ENCODE measurements at regions not wholly inside any gene's neighbourhood (a gene's known extent, or its start where the extent isn't known, plus 50 kb on each side); places are given as distances from the start of the nearest gene placed in this dataset.

DNA sequence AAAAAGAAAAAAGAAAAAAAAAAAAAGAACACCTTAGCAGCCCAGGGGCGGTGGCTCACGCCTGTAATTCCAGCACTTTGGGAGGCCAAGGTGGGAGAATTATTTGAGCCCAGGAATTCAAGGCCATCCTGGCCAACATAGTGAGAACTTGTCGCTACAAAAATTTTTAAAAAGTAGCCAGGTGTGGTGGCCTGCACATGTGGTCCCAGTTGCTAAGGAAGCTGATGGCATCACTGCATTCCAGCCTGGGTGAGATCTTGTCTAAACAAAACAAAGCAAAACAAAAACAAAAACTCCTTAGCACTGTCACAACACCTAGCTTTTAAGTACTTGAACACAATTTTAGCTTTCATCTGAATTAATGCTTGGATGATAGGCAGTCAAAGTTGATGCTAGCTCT, 86.3 kb upstream of the MKLN1 start:
- H3K79me1 ChIP-seq (ENCODE audit: low read length): no peaks in the 10 kb centered on the region
- H4K8ac ChIP-seq (ENCODE audit: low read depth, low read length): no peak overlapping the region
- no peak overlapping the region for H3K14ac ChIP-seq (ENCODE audit: low read length)
- H3K36me3 ChIP-seq (ENCODE audit: control insufficient read depth in 1 of 2, insufficient read depth in 2 of 2, low read length in 2 of 2): no peaks in the 10 kb centered on the region
- no peak overlapping the region for H2AFZ ChIP-seq (ENCODE audit: insufficient read depth, low read length, poor library complexity)
- WGBS (ENCODE audit: extremely low coverage, insufficient coverage, insufficient read length): no CpG with 5 or more reads among the region's 3 CpGs
- no peaks in the 10 kb centered on the region for H3K27me3 ChIP-seq (ENCODE audit: insufficient read depth, low read length)
- no peak overlapping the region for H3K18ac ChIP-seq (ENCODE audit: low read length)
- H3K9me3 ChIP-seq (ENCODE audit: insufficient read depth, low read depth, low read length): no peaks in the 10 kb centered on the region
- no peak overlapping the region for H4K91ac ChIP-seq (ENCODE audit: low read depth, low read length)
- H4K12ac ChIP-seq (ENCODE audit: low read depth, low read length): no peak overlapping the region
- H3K4me1 ChIP-seq (ENCODE audit: control insufficient read depth in 1 of 2, insufficient read depth in 2 of 2, low read length in 2 of 2): peaks cover 3 to 4% of the 10 kb centered on the region in 2 experiments
- no peak overlapping the region for H3K27ac ChIP-seq (ENCODE audit: low read depth, low read length)
- H3K9ac ChIP-seq (ENCODE audit: low read length): no peak overlapping the region
- DNase-seq: peak; percentile 80 to 96
- H3K23ac ChIP-seq (ENCODE audit: low read length): no peak overlapping the region
- H2AK5ac ChIP-seq (ENCODE audit: low read length): no peak overlapping the region
- H2BK120ac ChIP-seq (ENCODE audit: insufficient read depth, low read length, poor library complexity): no peak overlapping the region
- H2BK12ac ChIP-seq (ENCODE audit: low read length): no peak overlapping the region
- no peak overlapping the region for H3K4ac ChIP-seq (ENCODE audit: low read depth, low read length)
- H3K4me3 ChIP-seq (ENCODE audit: low read depth, low read length): no peak overlapping the region
- no peaks in the 10 kb centered on the region for H3K79me2 ChIP-seq (ENCODE audit: control insufficient read depth, insufficient read depth, low read length, poor library complexity)
- H2BK5ac ChIP-seq (ENCODE audit: low read depth, low read length, poor library complexity): no peak overlapping the region
- no peak overlapping the region for H3K4me2 ChIP-seq (ENCODE audit: low read length)

DNA sequence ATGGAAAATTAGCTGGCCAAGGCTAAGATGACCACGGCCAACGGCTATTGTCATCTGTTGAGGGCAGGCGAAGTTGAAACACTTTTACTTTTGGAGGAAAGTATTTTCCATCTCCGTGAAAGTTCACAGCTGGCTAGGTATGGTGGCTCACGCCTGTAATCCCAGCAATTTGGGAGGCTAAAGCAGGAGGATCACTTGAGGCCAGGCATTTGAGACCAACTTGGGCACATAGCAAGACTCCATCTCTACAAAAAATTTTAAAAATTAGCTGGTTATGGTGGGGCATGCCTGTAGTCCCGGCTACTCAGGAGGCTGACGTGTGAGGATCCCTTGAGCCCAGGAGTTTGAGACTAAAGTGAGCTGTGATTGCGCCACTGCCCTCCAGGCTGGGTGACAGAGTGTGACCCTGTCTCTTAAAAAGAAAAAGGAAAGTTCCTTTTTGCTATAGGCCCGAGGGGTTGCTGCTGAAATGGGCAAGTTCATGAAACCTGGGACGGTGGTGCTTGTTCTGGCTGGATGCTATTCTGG, 85.5 kb upstream of the MKLN1 start:
- DNase-seq: peak; percentile 97
- H2BK5ac ChIP-seq (ENCODE audit: low read depth, low read length, poor library complexity): no peak overlapping the region
- H3K4me1 ChIP-seq (ENCODE audit: control insufficient read depth in 1 of 2, insufficient read depth in 2 of 2, low read length in 2 of 2): peaks cover 3 to 4% of the 10 kb centered on the region in 2 experiments
- no CpG with 5 or more reads among the region's 10 CpGs for WGBS (ENCODE audit: extremely low coverage, insufficient coverage, insufficient read length)
- no peak overlapping the region for H3K9ac ChIP-seq (ENCODE audit: low read length)
- H4K8ac ChIP-seq (ENCODE audit: low read depth, low read length): no peak overlapping the region
- no peak overlapping the region for H3K4me3 ChIP-seq (ENCODE audit: low read depth, low read length)
- no peaks in the 10 kb centered on the region for H3K79me1 ChIP-seq (ENCODE audit: low read length)
- H4K91ac ChIP-seq (ENCODE audit: low read depth, low read length): no peak overlapping the region
- H3K27ac ChIP-seq (ENCODE audit: low read depth, low read length): no peak overlapping the region
- H3K4me2 ChIP-seq (ENCODE audit: low read length): no peak overlapping the region
- no peak overlapping the region for H2BK12ac ChIP-seq (ENCODE audit: low read length)
- H2AK5ac ChIP-seq (ENCODE audit: low read length): no peak overlapping the region
- H3K18ac ChIP-seq (ENCODE audit: low read length): no peak overlapping the region
- H3K4ac ChIP-seq (ENCODE audit: low read depth, low read length): no peak overlapping the region
- no peak overlapping the region for H2AFZ ChIP-seq (ENCODE audit: insufficient read depth, low read length, poor library complexity)
- no peaks in the 10 kb centered on the region for H3K79me2 ChIP-seq (ENCODE audit: control insufficient read depth, insufficient read depth, low read length, poor library complexity)
- no peak overlapping the region for H3K23ac ChIP-seq (ENCODE audit: low read length)
- H3K27me3 ChIP-seq (ENCODE audit: insufficient read depth, low read length): no peaks in the 10 kb centered on the region
- H2BK120ac ChIP-seq (ENCODE audit: insufficient read depth, low read length, poor library complexity): no peak overlapping the region
- H3K9me3 ChIP-seq (ENCODE audit: insufficient read depth, low read depth, low read length): no peaks in the 10 kb centered on the region
- H3K36me3 ChIP-seq (ENCODE audit: control insufficient read depth in 1 of 2, insufficient read depth in 2 of 2, low read length in 2 of 2): no peaks in the 10 kb centered on the region
- H3K14ac ChIP-seq (ENCODE audit: low read length): no peak overlapping the region
- no peak overlapping the region for H4K12ac ChIP-seq (ENCODE audit: low read depth, low read length)

DNA sequence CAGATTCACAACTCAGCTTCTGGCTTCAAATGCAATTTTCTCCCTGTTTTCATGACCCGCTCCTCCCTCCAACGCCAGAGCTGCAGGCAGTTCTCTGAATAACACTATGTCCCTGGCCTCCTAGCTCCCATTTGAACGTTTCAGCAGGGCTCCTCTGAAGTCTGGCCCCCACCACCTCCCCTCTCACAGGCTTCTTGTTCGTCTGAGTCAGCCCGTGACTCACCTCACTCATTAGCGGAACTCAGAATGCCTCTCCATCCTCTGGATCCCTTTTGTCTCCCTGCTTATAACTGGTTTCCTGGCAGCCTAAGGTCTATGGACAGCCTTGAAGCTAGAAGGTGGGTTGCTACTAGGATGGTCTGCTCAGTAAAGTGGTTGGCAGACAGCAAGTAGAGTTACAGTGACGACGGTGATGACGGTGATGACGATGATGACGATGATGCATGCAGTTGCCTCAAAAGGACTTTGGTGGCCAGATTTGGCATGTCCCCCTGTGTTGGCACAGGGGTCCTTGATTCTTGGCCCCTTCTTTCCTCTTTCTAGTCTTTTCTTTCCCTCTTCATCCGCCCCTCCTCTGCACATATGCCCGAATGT, 83.3 kb upstream of the MKLN1 start:
- no peak overlapping the region for H4K8ac ChIP-seq (ENCODE audit: low read depth, low read length)
- H3K27ac ChIP-seq (ENCODE audit: low read depth, low read length): no peak overlapping the region
- no peak overlapping the region for H2BK5ac ChIP-seq (ENCODE audit: low read depth, low read length, poor library complexity)
- no peaks in the 10 kb centered on the region for H3K79me2 ChIP-seq (ENCODE audit: control insufficient read depth, insufficient read depth, low read length, poor library complexity)
- H2AK5ac ChIP-seq (ENCODE audit: low read length): no peak overlapping the region
- no peak overlapping the region for H3K4me3 ChIP-seq (ENCODE audit: low read depth, low read length)
- no peaks in the 10 kb centered on the region for H3K9me3 ChIP-seq (ENCODE audit: insufficient read depth, low read depth, low read length)
- H2AFZ ChIP-seq (ENCODE audit: insufficient read depth, low read length, poor library complexity): peak overlapping the region; percentile 27
- H3K36me3 ChIP-seq (ENCODE audit: control insufficient read depth in 1 of 2, insufficient read depth in 2 of 2, low read length in 2 of 2): no peaks in the 10 kb centered on the region
- DNase-seq: peak; percentile 84 to 86
- no peak overlapping the region for H2BK120ac ChIP-seq (ENCODE audit: insufficient read depth, low read length, poor library complexity)
- H3K4me1 ChIP-seq (ENCODE audit: control insufficient read depth in 1 of 2, insufficient read depth in 2 of 2, low read length in 2 of 2): peaks cover 4 to 6% of the 10 kb centered on the region in 2 experiments
- H3K27me3 ChIP-seq (ENCODE audit: insufficient read depth, low read length): no peaks in the 10 kb centered on the region
- no peak overlapping the region for H3K14ac ChIP-seq (ENCODE audit: low read length)
- H3K4me2 ChIP-seq (ENCODE audit: low read length): no peak overlapping the region
- no peak overlapping the region for H3K23ac ChIP-seq (ENCODE audit: low read length)
- H3K9ac ChIP-seq (ENCODE audit: low read length): no peak overlapping the region
- H2BK12ac ChIP-seq (ENCODE audit: low read length): no peak overlapping the region
- H4K91ac ChIP-seq (ENCODE audit: low read depth, low read length): no peak overlapping the region
- WGBS (ENCODE audit: extremely low coverage, insufficient coverage, insufficient read length): no CpG with 5 or more reads among the region's 13 CpGs
- no peaks in the 10 kb centered on the region for H3K79me1 ChIP-seq (ENCODE audit: low read length)
- no peak overlapping the region for H3K18ac ChIP-seq (ENCODE audit: low read length)
- no peak overlapping the region for H4K12ac ChIP-seq (ENCODE audit: low read depth, low read length)
- no peak overlapping the region for H3K4ac ChIP-seq (ENCODE audit: low read depth, low read length)

DNA sequence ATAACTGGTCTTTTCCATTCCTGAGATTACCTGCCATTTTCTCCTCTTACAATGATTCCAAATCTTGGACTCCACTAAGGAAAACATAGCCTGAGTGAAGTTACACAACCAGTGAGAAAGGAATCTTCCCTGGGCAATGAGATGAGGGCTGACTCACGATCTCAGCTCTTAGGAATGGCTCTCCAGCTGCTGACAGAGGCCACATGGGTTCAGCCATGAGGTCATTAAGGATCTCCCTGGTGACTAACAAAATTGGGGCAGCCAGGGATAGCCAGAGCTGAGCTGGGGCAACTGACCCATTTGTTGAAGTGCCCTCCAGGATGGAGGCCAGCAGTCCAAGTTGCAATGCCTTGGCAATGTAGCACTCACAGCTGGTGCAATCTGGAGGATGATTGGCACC, 78.7 kb upstream of the MKLN1 start:
- no peak overlapping the region for H3K4ac ChIP-seq (ENCODE audit: low read depth, low read length)
- no peak overlapping the region for H3K18ac ChIP-seq (ENCODE audit: low read length)
- H3K14ac ChIP-seq (ENCODE audit: low read length): no peak overlapping the region
- H3K4me3 ChIP-seq (ENCODE audit: low read depth, low read length): no peak overlapping the region
- H2BK120ac ChIP-seq (ENCODE audit: insufficient read depth, low read length, poor library complexity): no peak overlapping the region
- no peaks in the 10 kb centered on the region for H3K27me3 ChIP-seq (ENCODE audit: insufficient read depth, low read length)
- H3K9ac ChIP-seq (ENCODE audit: low read length): no peak overlapping the region
- H2BK12ac ChIP-seq (ENCODE audit: low read length): no peak overlapping the region
- peaks cover 4 to 10% of the 10 kb centered on the region in 2 experiments for H3K4me1 ChIP-seq (ENCODE audit: control insufficient read depth in 1 of 2, insufficient read depth in 2 of 2, low read length in 2 of 2)
- H3K36me3 ChIP-seq (ENCODE audit: control insufficient read depth in 1 of 2, insufficient read depth in 2 of 2, low read length in 2 of 2): no peaks in the 10 kb centered on the region
- H3K23ac ChIP-seq (ENCODE audit: low read length): no peak overlapping the region
- no peak overlapping the region for H4K91ac ChIP-seq (ENCODE audit: low read depth, low read length)
- no peaks in the 10 kb centered on the region for H3K9me3 ChIP-seq (ENCODE audit: insufficient read depth, low read depth, low read length)
- no peak overlapping the region for H4K12ac ChIP-seq (ENCODE audit: low read depth, low read length)
- H4K8ac ChIP-seq (ENCODE audit: low read depth, low read length): no peak overlapping the region
- no peaks in the 10 kb centered on the region for H3K79me2 ChIP-seq (ENCODE audit: control insufficient read depth, insufficient read depth, low read length, poor library complexity)
- no peak overlapping the region for H2BK5ac ChIP-seq (ENCODE audit: low read depth, low read length, poor library complexity)
- no peak overlapping the region for H2AK5ac ChIP-seq (ENCODE audit: low read length)
- H3K4me2 ChIP-seq (ENCODE audit: low read length): no peak overlapping the region
- H2AFZ ChIP-seq (ENCODE audit: insufficient read depth, low read length, poor library complexity): no peak overlapping the region
- no CpG with 5 or more reads among the region's 1 CpG for WGBS (ENCODE audit: extremely low coverage, insufficient coverage, insufficient read length)
- DNase-seq: peak; percentile 93 to 97
- H3K27ac ChIP-seq (ENCODE audit: low read depth, low read length): no peak overlapping the region
- H3K79me1 ChIP-seq (ENCODE audit: low read length): no peaks in the 10 kb centered on the region

Measured in trophoblast cell (in vitro differentiated cells and primary cell).